Endothelial cell (in vitro differentiated cells): ENCODE measurements at regions not wholly inside any gene's neighbourhood (a gene's known extent, or its start where the extent isn't known, plus 50 kb on each side); places are given as distances from the start of the nearest gene placed in this dataset.
"Not testable (repeated sequence)": the region's sequence is repeated elsewhere in the genome, so short reads cannot be mapped to it uniquely, and the experiment has no call there.

Experiments used
- DNase-seq: peaks from one replicate; pipeline ENCODE4 v3.0.0; 2021; ENCODE audit warnings: low spot score
- H3K27ac Mint-ChIP-seq: one replicate; pipeline ENCODE4 v1.8.0; 2021; ENCODE audit warnings: mixed read lengths, inconsistent platforms; ENCODE audit not compliant: unreplicated experiment
- H3K27me3 Mint-ChIP-seq: one replicate; pipeline ENCODE4 v1.8.0; 2021; ENCODE audit warnings: mild to moderate bottlenecking, moderate library complexity, mixed read lengths, inconsistent platforms; ENCODE audit not compliant: unreplicated experiment
- H3K36me3 Mint-ChIP-seq: one replicate; pipeline ENCODE4 v1.8.0; 2021; ENCODE audit warnings: mild to moderate bottlenecking, low read depth, mixed read lengths, inconsistent platforms; ENCODE audit not compliant: unreplicated experiment
- H3K4me1 Mint-ChIP-seq: one replicate; pipeline ENCODE4 v1.8.0; 2021; ENCODE audit warnings: mild to moderate bottlenecking, mixed read lengths, inconsistent platforms; ENCODE audit not compliant: unreplicated experiment
- H3K4me3 Mint-ChIP-seq: one replicate; pipeline ENCODE4 v1.8.0; 2021; ENCODE audit warnings: mild to moderate bottlenecking, mixed read lengths, inconsistent platforms; ENCODE audit not compliant: unreplicated experiment
- H3K9me3 Mint-ChIP-seq: one replicate; pipeline ENCODE4 v1.8.0; 2021; ENCODE audit warnings: mixed read lengths, inconsistent platforms; ENCODE audit not compliant: unreplicated experiment
- TF ChIP-seq, protein P1 (sequence below): fragments of 200-600 bp; sonication (generic); IDR thresholded peaks from one replicate; pipeline ENCODE4 v1.5.0; 2021; ENCODE audit warnings: antibody characterized with exemption; ENCODE audit not compliant: unreplicated experiment

DNA sequence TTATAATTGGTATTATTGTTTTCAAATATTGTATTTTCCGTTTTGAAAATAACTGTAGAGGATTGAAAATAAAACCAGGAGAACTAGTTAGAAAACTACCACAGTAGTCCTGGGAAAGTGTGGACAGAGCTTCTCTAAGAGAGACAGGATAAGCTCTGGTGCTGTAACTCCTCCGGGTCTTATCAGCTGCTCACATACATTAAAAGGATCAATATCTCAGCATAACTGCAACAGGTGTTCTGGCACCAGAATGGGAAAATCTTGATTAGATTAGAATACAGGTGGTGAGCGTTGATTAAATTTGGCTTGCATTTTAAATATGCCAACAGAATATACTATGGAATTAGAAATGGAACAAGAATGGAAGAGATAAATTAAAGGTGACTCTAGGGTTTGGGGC, 1138.9 kb upstream of the ADGRB3 start:
- Mint-ChIP-seq H3K36me3 (no peaks in the 10 kb centered on the region), H3K27me3 (no peaks in the 10 kb centered on the region), H3K9me3 (no peaks in the 10 kb centered on the region), H3K4me1 (no peaks in the 10 kb centered on the region), H3K27ac (no peak overlapping the region), H3K4me3 (no peak overlapping the region)
- DNase-seq, result no peak
- TF ChIP-seq, protein P1, sequence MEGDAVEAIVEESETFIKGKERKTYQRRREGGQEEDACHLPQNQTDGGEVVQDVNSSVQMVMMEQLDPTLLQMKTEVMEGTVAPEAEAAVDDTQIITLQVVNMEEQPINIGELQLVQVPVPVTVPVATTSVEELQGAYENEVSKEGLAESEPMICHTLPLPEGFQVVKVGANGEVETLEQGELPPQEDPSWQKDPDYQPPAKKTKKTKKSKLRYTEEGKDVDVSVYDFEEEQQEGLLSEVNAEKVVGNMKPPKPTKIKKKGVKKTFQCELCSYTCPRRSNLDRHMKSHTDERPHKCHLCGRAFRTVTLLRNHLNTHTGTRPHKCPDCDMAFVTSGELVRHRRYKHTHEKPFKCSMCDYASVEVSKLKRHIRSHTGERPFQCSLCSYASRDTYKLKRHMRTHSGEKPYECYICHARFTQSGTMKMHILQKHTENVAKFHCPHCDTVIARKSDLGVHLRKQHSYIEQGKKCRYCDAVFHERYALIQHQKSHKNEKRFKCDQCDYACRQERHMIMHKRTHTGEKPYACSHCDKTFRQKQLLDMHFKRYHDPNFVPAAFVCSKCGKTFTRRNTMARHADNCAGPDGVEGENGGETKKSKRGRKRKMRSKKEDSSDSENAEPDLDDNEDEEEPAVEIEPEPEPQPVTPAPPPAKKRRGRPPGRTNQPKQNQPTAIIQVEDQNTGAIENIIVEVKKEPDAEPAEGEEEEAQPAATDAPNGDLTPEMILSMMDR, result no peak

DNA sequence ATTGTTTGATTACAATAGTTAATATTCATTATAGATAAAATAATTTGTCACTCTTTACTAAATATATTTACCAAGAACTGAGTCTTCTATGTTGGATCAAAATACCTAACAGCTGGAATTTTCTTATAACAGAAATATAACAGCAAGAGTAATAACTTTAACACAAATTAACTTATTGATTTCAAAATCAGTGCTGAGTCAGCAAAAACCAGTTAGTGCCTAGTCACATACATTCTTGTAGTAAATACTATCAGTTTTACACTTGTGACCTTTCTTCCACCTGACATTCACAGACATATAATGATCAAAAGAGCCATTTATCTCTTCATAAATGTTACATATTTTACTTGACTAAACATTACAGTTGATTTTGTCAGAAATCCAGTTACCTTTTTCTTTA, 1141.4 kb upstream of the ADGRB3 start:
- H3K27me3 Mint-ChIP-seq, result no peaks in the 10 kb centered on the region
- no peaks in the 10 kb centered on the region for H3K36me3 Mint-ChIP-seq
- no peaks in the 10 kb centered on the region for H3K4me1 Mint-ChIP-seq
- TF ChIP-seq, protein P1, result no peak
- no peak overlapping the region for H3K4me3 Mint-ChIP-seq
- H3K27ac Mint-ChIP-seq, result no peak overlapping the region
- H3K9me3 Mint-ChIP-seq, result no peaks in the 10 kb centered on the region
- no peak for DNase-seq

DNA sequence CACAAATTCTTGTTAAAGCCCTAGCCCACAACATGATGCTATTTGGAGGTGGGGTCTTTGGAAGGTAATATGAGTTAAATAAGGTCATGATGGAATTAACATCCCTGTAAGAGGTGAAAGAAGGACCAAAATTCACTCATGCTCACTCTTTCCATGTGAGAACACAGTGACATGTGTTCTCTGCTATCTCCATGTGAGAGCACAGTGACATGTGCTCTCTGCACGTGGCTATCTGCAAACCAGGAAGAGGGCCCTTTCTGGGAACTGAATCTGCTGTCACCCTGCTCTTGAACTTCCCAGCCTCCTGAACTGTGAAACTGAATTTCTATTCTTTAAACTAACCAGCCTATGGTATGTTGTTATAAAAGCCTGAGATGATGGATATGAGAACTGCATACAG, 1159.4 kb upstream of the ADGRB3 start:
- H3K36me3 Mint-ChIP-seq, result no peaks in the 10 kb centered on the region
- no peak for DNase-seq
- H3K9me3 Mint-ChIP-seq, result peaks cover 5% of the 10 kb centered on the region
- no peak overlapping the region for H3K27ac Mint-ChIP-seq
- TF ChIP-seq, protein P1, result no peak
- H3K27me3 Mint-ChIP-seq, result no peaks in the 10 kb centered on the region
- no peak overlapping the region for H3K4me3 Mint-ChIP-seq
- H3K4me1 Mint-ChIP-seq, result no peaks in the 10 kb centered on the region

DNA sequence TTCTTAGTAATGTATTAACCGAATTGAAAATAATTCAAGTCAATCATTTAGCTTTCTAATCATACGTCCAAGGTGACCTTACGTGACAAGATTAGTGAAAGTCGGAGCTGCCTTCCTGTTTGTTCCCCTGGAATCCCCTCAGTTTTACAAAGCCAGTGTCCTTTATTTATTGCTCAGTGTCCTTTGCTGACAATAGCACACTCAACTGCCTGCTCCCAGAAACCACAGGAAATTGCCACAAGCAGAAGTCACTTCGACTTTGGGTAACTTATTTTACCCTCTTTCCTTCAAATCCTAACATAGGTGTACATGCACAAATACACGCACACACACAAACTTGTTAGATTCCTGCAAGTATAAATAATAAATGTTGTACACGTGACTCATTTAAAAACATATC, 1167.7 kb upstream of the ADGRB3 start:
- Mint-ChIP-seq H3K36me3 (no peaks in the 10 kb centered on the region), H3K27ac (no peak overlapping the region), H3K9me3 (no peaks in the 10 kb centered on the region), H3K27me3 (no peaks in the 10 kb centered on the region), H3K4me1 (no peaks in the 10 kb centered on the region), H3K4me3 (no peak overlapping the region)
- DNase-seq, result no peak
- TF ChIP-seq, protein P1, result no peak

DNA sequence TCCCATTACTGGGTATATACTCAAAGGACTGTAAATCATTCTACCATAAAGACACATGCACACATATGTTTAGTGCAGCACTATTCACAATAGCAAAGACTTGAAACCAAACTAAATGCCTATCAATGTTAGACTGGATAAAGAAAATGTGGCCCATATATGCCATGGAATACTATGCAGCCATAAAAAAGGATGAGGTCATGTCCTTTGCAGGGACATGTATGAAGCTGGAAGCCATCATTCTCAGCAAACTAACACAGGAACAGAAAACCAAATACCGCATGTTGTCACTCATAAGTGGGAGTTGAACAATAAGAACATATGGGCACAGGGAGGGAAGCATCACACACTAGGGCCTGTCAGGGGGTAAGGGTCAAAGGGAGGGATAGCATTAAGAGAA, 1172.4 kb upstream of the ADGRB3 start:
- H3K27ac Mint-ChIP-seq, DNase-seq, H3K36me3 Mint-ChIP-seq, H3K9me3 Mint-ChIP-seq, H3K4me1 Mint-ChIP-seq, H3K4me3 Mint-ChIP-seq, H3K27me3 Mint-ChIP-seq: not testable (repeated sequence)

DNA sequence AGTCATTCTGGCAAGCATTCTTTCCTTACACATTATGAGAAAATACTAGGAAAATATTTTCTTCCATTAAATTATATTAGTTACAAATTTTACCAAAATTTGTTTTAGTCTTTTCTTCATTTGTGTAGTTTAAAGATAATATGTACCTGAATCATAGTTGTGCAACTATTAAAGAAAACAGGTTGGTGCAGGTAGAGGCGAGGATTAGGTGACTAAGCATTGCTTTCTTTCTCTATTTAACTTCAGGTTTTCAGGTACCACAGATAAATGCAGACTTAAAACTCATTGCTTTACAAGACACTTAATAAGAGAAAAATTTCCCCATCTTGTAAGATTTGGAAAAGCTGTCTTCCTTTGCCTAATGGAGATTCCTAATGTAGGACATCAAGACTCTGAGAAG, 1175.5 kb upstream of the ADGRB3 start:
- Mint-ChIP-seq H3K9me3 (peaks cover 4% of the 10 kb centered on the region), H3K27ac (no peak overlapping the region), H3K4me1 (no peaks in the 10 kb centered on the region), H3K36me3 (peaks cover 4% of the 10 kb centered on the region), H3K4me3 (no peak overlapping the region), H3K27me3 (no peaks in the 10 kb centered on the region)
- no peak for DNase-seq
- TF ChIP-seq, protein P1, result no peak
